Pons (tissue), 1 donor: ENCODE measurements at regions not wholly inside any gene's neighbourhood (a gene's known extent, or its start where the extent isn't known, plus 50 kb on each side); places are given as distances from the start of the nearest gene placed in this dataset.
A peak's percentile ranks its signal among the peaks of the same experiment; 100 is the strongest.

ENCODE experiments used
- DNase-seq: peaks from one replicate; pipeline ENCODE4 v3.0.0-alpha.2; 2016; ENCODE audit warnings: low spot score

DNA sequence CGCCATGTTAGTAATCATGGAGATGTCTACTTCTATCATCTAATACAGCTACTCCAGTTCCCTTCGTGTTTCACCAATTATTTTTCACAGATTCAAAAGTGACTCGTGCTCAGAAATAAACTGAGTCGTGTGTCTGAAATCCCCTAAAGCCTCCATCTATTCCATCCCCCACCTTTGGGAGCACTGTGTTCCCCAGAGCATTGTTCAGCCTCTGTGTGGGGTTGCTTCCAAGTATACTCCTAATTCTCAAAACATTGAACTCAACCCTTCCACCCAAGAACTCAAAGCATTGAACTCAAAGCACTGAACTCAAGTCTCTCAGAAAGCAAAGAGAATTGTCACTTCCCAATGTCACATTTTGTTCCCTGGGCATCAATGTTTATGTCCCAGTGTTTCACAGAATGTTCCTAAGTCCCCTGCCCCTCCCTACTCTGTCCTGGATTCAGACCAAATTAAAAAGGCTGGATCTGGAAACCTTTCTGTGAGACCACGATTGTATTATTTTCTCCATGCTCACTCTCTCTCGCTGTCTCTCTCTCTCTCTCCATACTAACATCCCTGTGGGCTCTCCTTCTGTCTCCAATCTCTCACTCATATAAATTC lies 138.5 kb upstream of the QRFPR start:
- DNase-seq, result peak; percentile 26

GRCh38 chr4:121517241-121517640 lies 136.4 kb upstream of the QRFPR start:
- DNase-seq, result no peak

- no peak for DNase-seq
These were observed 133.6 kb upstream of the QRFPR start for GRCh38 chr4:121514443-121514842.

DNA sequence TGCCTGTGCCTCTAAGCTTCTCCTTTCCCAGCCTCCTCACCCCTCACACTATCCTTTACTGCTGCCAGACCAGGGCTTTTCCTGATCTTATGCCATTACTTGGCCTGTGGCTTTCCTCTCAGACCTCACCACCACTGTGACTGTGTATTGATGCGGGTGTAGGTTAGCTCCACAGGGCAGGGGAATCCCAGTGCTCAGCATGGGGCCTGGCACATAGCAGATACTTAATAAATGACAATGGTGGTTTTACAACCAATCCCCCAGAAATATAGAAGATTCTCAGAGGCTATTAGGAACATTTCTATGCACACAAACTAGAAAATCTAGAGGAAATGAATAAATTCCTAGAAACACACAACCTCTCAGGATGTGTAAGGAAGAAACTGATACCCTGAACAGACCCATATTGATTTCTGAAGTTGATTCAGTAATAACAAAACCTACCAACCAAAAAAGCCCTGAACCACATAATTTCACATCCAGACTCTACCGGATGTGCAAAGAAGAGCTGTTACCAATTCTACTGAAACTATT lies 129.6 kb upstream of the QRFPR start:
- no peak for DNase-seq

- DNase-seq, result no peak
These were observed 104.5 kb upstream of the QRFPR start for GRCh38 chr4:121485190-121485804.

DNA sequence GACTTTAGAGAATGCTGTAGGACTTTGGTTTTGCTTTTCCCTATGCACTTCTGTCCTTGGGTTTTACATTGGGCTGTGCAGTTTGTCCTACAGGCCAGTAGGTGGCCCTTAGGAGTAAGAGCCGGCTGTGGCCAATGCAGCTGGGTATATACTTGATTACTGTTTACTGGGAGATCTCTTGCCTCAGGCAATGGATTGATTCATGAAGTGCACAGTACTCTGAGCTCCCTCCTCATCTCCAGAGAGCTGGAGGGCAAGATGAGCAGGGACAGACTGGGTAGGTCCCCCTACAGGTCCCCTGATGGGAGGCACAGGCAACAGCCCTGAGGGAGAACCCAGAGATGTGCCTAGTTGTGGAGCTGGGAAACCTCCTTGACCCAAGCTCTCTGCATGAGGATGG lies 103.8 kb upstream of the QRFPR start:
- DNase-seq, result no peak

- no peak for DNase-seq
These were observed 99.0 kb upstream of the QRFPR start for GRCh38 chr4:121479808-121480207.

- no peak for DNase-seq
These were observed 96.7 kb upstream of the QRFPR start for GRCh38 chr4:121477480-121477879.

GRCh38 chr4:121477079-121477478 lies 96.3 kb upstream of the QRFPR start:
- no peak for DNase-seq

DNA sequence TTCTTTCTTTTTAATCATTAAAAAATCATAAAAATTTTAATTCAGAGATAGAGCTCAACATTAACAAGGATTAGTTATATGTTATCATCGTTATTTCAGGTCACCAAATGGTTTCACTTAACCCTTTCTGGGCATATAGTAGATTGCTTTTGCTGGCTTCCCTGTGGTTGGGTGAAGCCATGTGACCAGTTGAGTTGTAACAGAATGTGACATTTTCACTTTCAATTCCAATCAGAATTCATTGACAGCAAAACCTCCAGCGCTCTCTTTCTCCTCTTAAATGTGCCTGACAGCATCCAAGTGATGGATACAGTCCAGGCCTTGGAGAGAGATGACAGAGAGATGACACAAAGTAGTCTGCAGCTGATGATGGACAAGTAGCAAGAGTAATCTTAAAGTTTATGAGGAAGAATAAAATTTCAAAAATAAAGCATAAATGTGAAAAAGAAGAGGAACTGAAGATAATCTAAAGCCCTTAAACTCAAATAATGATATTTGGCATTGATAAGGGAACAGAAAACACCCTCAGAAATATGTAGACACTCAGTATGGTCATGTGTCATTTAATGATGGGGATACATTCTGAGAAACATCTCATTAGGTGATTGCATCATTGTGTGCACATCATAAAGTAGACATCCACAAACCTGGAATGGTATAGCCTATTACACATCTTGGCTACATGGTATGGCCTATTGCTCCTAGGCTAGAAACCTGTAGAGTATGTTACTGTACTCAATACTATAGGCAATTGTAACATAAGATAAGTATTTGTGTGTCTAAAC lies 92.3 kb upstream of the QRFPR start:
- DNase-seq, result no peak

- no peak for DNase-seq
These were observed 84.0 kb upstream of the QRFPR start for GRCh38 chr4:121464854-121465253.

DNA sequence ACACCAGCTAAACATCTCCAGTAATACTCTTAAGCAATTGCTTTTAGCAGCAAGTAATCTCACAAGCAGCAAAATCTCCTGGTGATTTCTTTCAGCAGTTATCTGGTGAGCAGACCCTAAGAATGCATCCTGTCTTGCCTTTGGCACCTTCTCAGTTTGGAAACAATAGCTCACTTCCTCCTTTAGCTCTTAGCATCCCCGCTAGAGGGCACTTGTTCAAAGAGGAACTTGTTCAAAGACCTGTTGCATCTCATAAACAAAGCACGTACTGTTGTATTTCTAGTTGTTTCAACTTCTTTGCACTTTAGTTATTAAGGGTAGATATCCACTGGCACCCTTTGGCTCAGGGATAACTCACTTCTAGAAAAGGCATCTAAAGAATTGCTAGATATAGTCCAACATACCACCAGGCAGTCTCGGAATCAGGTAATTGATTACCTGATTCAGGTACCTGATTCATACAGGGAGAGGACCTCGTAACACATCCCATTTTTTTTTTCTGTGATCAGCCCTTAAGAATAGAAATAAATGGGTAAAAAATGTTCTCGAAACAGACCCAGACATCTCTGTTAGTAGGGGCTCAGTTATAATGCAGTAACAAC lies 81.9 kb upstream of the QRFPR start:
- DNase-seq, result peak; percentile 91

- no peak for DNase-seq
These were observed 78.2 kb upstream of the QRFPR start for GRCh38 chr4:121459026-121459425.

DNA sequence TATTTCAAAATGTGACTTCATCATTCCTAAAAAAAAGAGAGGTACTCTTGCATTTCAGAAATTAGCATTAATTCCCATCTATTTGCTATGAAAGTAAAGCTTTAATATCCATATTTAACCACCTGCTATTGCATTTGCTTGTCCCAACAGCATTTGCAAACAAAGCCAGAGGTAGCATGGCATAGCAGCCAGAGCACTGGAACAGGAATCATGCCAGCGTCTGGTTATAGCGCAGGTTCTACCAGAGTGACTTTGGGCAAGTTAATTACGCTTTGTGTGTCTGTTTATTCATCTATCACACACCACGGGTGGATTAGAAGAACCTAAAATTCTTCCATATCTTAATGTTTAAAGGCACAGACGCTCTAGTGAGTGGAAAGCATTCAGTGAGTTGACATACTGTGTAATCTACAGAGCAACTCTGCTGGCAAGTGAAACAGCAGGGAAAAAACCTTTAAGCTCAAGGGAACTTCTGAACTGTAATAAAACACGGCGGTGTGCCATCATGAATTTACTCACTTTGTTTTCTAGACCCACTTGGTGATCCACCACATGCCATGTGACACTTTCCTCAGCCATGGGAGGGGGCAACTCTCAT lies 76.6 kb upstream of the QRFPR start:
- no peak for DNase-seq

DNA sequence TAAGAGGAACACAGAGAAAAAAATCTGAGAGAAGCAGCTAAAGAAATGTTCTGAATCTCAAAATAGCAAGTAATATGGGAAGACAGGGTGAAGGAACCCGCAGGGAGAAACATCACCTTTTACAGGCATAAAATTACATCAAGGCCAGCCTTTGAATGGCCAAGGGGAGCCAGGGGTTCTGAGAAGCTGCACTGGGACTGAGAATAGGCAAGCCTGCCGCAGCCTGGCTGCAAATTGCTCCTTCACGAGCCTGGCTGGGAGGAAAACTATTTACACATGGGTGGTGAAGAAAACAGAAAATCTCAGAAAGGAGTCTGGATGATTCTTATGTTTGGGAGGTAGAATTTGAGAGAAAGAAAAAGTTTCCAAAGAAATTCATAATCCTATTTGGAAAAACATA lies 74.5 kb upstream of the QRFPR start:
- no peak for DNase-seq

DNA sequence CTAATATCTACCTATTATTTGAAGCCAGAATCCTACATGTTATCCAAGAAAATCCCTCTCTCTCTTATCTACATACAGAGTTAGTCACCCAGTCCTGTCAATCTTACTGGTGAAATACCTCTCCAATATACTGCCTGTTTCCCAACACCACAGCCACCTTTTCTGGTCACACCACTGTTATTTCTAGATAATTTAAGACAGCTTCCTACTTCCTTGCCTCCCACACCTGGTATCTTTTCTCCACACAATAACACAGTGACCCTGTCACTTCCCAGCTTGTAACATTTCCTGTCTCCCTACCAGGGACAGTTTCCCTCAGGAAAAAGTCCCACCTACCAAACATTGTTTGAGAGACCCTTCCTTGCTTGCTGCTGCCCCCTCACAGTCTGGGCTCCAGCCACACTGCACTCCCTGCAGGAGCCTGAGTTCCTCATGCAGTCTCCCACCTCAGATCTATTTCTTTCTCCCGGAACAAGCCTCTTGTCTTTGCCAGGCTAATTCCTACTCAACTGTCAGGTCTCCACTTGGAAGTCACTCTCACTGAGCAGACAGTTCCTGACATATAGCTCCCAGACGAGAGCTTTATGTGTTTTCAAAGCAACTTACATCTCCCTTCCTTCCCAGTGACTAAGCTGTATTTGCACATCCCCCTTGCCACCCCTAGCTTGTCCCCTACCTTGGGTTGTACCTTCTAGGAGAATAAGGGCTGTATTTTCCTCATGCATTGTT lies 73.6 kb upstream of the QRFPR start:
- no peak for DNase-seq

DNA sequence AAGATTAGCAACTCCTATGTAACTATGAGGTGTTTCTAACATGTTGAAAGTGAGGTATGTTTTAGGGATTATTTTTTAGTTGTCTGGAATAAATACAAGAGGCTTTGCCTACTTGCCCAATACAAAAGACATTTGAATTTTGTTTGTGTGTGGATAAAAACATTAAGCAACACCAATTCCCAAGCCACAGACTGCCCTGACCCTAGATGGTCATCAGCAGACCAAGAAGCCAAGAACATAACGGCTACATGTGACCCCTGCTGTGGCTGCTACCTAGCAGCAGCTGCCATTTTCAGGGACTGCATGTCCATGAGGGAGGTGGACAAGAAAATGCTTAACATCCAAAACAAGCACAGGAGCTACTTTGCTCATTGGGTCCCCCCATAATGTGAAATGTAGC lies 70.5 kb upstream of the QRFPR start:
- DNase-seq, result no peak

DNA sequence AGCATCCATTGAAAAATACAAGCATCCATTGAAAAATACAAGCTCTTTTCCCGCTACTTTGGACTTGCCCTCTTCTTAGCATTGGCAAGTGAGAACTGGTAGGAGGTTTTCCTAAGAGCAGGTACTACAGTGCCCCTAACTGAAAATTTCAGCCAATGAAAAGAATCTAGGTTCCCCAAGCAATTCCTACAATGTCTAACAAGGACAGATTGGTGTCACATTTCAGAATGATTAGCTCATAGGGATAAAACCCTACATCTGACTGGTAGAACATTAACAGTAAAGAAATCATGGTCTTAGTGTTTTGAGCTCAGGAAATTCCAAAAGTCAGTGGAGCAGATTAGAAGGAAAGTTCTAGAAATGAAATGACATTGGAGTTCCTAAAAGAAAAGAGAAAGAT lies 68.6 kb upstream of the QRFPR start:
- DNase-seq, result no peak

- no peak for DNase-seq
These were observed 67.4 kb upstream of the QRFPR start for GRCh38 chr4:121448231-121448630.

DNA sequence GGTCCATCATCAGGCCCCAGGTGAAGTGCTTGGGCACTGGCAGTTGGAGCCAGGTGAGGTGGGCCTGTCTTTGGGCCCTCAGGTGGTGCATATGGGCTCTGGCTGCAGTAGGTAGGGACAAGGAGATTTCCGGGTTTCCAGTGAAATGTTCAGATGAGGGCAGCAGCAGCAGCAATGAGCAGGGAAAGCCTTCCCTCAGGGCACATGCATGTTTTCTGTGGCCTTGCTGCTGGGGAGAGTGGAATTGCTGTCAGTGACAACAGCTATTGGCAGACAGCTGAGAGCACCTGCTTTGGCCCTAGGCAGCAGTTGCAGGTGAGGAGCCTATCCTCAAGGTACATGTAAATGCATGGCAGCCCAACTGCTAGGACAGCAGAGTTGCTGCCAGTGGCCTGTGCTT lies 58.9 kb upstream of the QRFPR start:
- no peak for DNase-seq
